GM12878 (cell line): ENCODE measurements at regions not wholly inside any gene's neighbourhood (a gene's known extent, or its start where the extent isn't known, plus 50 kb on each side); places are given as distances from the start of the nearest gene placed in this dataset.

Source experiments
- ATAC-seq: fragments of 200-7000 bp; cut with Tn5 transposase; 3 replicates; pipeline ENCODE4 v1.9.1; 2020; ENCODE audit warnings: mild to moderate bottlenecking, moderate library complexity
- BruUV-seq: library from RNA; stranded (reverse); fragments of 400-500 nt; replicated peaks from 2 replicates; lab custom pipeline; 2021; lab: Mats Ljungman, UMichigan
- CTCF ChIA-PET: fragments of 300-600 bp; sonication (Branson Sonifier 250); formaldehyde crosslinking; extraction: SDS; loops from one replicate; lab custom pipeline; 2021; ENCODE audit warnings: inconsistent platforms; lab: Yijun Ruan, JAX
- POLR2A ChIA-PET: fragments of 350-600 bp; formaldehyde crosslinking; extraction: SDS; loops from one replicate; lab custom pipeline; 2021; ENCODE audit warnings: inconsistent platforms; lab: Charles Lee
- RAD21 ChIA-PET: fragments of 300-600 bp; sonication (Branson Sonifier 250); formaldehyde crosslinking; loops from one replicate; lab custom pipeline; 2023; ENCODE audit warnings: antibody characterized with exemption; ENCODE audit not compliant: unreplicated experiment; lab: Charles Lee
- SMC1A ChIA-PET: fragments of 300-600 bp; sonication (Branson Sonifier 250); formaldehyde crosslinking; loops from one replicate; lab custom pipeline; 2023; ENCODE audit not compliant: unreplicated experiment, uncharacterized antibody; lab: Charles Lee
- DNase-seq: peaks from one replicate; pipeline ENCODE4 v3.0.0-alpha.2; 2011; ENCODE audit warnings: low read depth, low spot score
- FAIRE-seq: peaks from 3 replicates; lab custom pipeline; 2011; peaks lifted over from hg19 to GRCh38; lab: Jason Lieb, UNC
- H2AFZ ChIP-seq: 2 replicates; pipeline ENCODE4 v1.6.0; 2011; ENCODE audit warnings: low read depth, low read length, control low read depth; ENCODE audit not compliant: control insufficient read depth
- H3K27ac ChIP-seq: 2 replicates; pipeline ENCODE4 v1.5.1; 2011; ENCODE audit warnings: control low read depth; ENCODE audit not compliant: control insufficient read depth, insufficient read depth
- H3K27me3 ChIP-seq, 2 experiments: replicated peaks in 1 of 2; 2 replicates each; pipeline versions ENCODE4 v1.6.0 to v1.6.1; 2011; ENCODE audit warnings: low read length in 1 of 2; ENCODE audit not compliant: control insufficient read depth in 2 of 2, insufficient read depth in 2 of 2
- H3K36me3 ChIP-seq, 2 experiments: 2 replicates each; pipeline ENCODE4 v1.5.1; 2011; ENCODE audit warnings: low read length in 1 of 2; ENCODE audit not compliant: control insufficient read depth in 2 of 2, insufficient read depth in 2 of 2
- H3K4me1 ChIP-seq: 2 replicates; pipeline ENCODE4 v1.6.1; 2011; ENCODE audit warnings: mild to moderate bottlenecking, low read length, moderate library complexity, mixed read lengths; ENCODE audit not compliant: control insufficient read depth, insufficient read depth
- H3K4me2 ChIP-seq: 2 replicates; pipeline ENCODE4 v1.6.0; 2011; ENCODE audit warnings: control low read depth; ENCODE audit not compliant: control insufficient read depth, insufficient read depth
- H3K4me3 ChIP-seq: fragments of 200-600 bp; sonication (generic); 2 replicates; pipeline ENCODE4 v1.5.1; 2016
- H3K79me2 ChIP-seq: 2 replicates; pipeline ENCODE4 v1.6.0; 2011; ENCODE audit warnings: low read length; ENCODE audit not compliant: control insufficient read depth, insufficient read depth
- H3K9ac ChIP-seq: 2 replicates; pipeline ENCODE4 v1.8.0; 2011; ENCODE audit warnings: low read length, control low read depth, mixed read lengths; ENCODE audit not compliant: control insufficient read depth, insufficient read depth
- H3K9me3 ChIP-seq: replicated peaks from 3 replicates; pipeline ENCODE4 v1.5.1; 2011; ENCODE audit warnings: mild to moderate bottlenecking, low read length; ENCODE audit not compliant: control insufficient read depth, insufficient read depth
- H4K20me1 ChIP-seq: 2 replicates; pipeline ENCODE4 v1.6.0; 2011; ENCODE audit not compliant: control insufficient read depth, insufficient read depth
- ASH2L ChIP-seq: fragments of 300-600, 200-600 bp; sonication (generic); IDR thresholded peaks from 2 replicates; pipeline ENCODE4 v1.6.1; 2017; ENCODE audit warnings: low read depth, mild to moderate bottlenecking, borderline replicate concordance
- CHD1 ChIP-seq: IDR thresholded peaks from 2 replicates; pipeline ENCODE4 v1.6.1; 2012; ENCODE audit warnings: low read depth, low read length, improper control_type of control experiment
- CREB1 ChIP-seq: IDR thresholded peaks from 2 replicates; pipeline ENCODE4 v1.6.1; 2012; ENCODE audit warnings: low read depth, mild to moderate bottlenecking, inconsistent platforms
- DPF2 ChIP-seq: fragments of 450-650 bp; IDR thresholded peaks from 2 replicates; pipeline ENCODE4 v1.6.1; 2017; ENCODE audit warnings: mild to moderate bottlenecking
- IRF4 ChIP-seq: IDR thresholded peaks from 2 replicates; pipeline ENCODE4 v1.6.1; 2011; ENCODE audit warnings: low read depth, low read length
- MEF2A ChIP-seq: IDR thresholded peaks from 2 replicates; pipeline ENCODE4 v1.6.1; 2011; ENCODE audit warnings: low read depth, mild to moderate bottlenecking, low read length, moderate library complexity; ENCODE audit not compliant: insufficient read depth
- MYB ChIP-seq: fragments of 150-350 bp; IDR thresholded peaks from 2 replicates; pipeline ENCODE4 v1.6.1; 2014; ENCODE audit warnings: mild to moderate bottlenecking, low read depth, low read length, borderline replicate concordance
- MYC ChIP-seq: IDR thresholded peaks from 2 replicates; pipeline ENCODE4 v1.6.1; 2011; ENCODE audit warnings: mild to moderate bottlenecking, low read length, moderate library complexity, inconsistent platforms; ENCODE audit not compliant: insufficient read depth, insufficient replicate concordance, insufficient read length, severe bottlenecking
- POLR2AphosphoS2 ChIP-seq: IDR thresholded peaks from 2 replicates; pipeline ENCODE4 v1.6.1; 2011; ENCODE audit warnings: low read depth, mild to moderate bottlenecking, low read length, improper control_type of control experiment, moderate library complexity
- POLR2AphosphoS5 ChIP-seq: IDR thresholded peaks from 2 replicates; pipeline ENCODE4 v1.6.1; 2011; ENCODE audit warnings: mild to moderate bottlenecking, low read length, inconsistent platforms
- TCF12 ChIP-seq: IDR thresholded peaks from 2 replicates; pipeline ENCODE4 v1.6.1; 2011; ENCODE audit warnings: low read depth, mild to moderate bottlenecking, low read length
- ZZZ3 ChIP-seq: IDR thresholded peaks from 2 replicates; pipeline ENCODE4 v1.6.1; 2011; ENCODE audit warnings: low read depth; ENCODE audit not compliant: control insufficient read depth, insufficient read length
- WGBS: methylation state at CpG from one replicate; pipeline ENCODE4 v1.1.6; 2016; ENCODE audit warnings: low lambda C conversion rate; ENCODE audit not compliant: insufficient replicate concordance, insufficient coverage; ENCODE audit errors: missing lambda C conversion rate; 5-methylcytosine and 5-hydroxymethylcytosine counted together
- in situ Hi-C: fragments of 300-500 bp; cut with MboI; formaldehyde crosslinking; loops from 9 replicates; pipeline ENCODE4 v1.14.3; 2018; ENCODE audit warnings: mixed read lengths
- intact Hi-C: fragments of 100-400 bp; cut with micrococcal nuclease; formaldehyde crosslinking; loops from one replicate; pipeline ENCODE4 v1.14.2; 2022; ENCODE audit not compliant: unreplicated experiment
- TF ChIP-seq, protein P1 (sequence below): fragments of 450-650 bp; IDR thresholded peaks from 2 replicates; pipeline ENCODE4 v1.6.1; 2018; ENCODE audit warnings: mild to moderate bottlenecking, low read depth, moderate library complexity; ENCODE audit not compliant: partially characterized antibody
- TF ChIP-seq, protein P2 (sequence below): IDR thresholded peaks from 2 replicates; pipeline ENCODE4 v1.6.1; 2012; ENCODE audit warnings: low read depth, low read length, improper control_type of control experiment
- TF ChIP-seq, protein P3 (sequence below): fragments of 150-350 bp; IDR thresholded peaks from 2 replicates; pipeline ENCODE4 v1.6.1; 2014; ENCODE audit warnings: mild to moderate bottlenecking, low read depth, low read length

DNA sequence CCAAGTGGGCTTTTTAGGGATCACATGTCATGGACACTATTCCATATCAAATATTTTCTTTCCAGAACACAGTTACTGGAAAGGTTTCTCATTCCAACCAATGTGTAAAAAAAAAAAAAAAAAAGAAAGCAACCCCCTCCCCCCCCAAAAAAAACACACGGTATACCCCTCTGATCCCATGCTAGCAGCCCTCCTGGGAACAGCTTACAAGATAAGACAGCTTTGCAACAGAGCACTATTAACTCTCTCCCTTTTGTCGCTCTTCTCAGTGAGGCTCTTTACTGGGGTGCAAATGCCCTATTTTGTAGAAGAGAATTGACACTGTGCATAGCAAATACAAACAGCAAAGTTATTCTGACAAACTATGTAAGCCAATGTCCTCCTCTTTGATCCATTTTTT is 161.2 kb downstream of the NTMT2 start:
- Histone ChIP-seq H4K20me1 (no peaks in the 10 kb centered on the region), H3K27ac (no peak overlapping the region), H3K4me1 (no peaks in the 10 kb centered on the region), H3K79me2 (no peaks in the 10 kb centered on the region), H3K9me3 (no peaks in the 10 kb centered on the region; the same call in 2 of the 3 replicates), H3K9ac (no peak overlapping the region), H3K36me3 (no peaks in the 10 kb centered on the region), H3K27me3 (no peaks in the 10 kb centered on the region), H3K4me3 (no peak overlapping the region), H3K4me2 (no peak overlapping the region), H2AFZ (no peak overlapping the region)
- no TSS peak for BruUV-seq
- DNase-seq (no peak), ATAC-seq (no peak), FAIRE-seq (no peak)
- TF ChIP-seq TCF12 (no peak), DPF2 (no peak), IRF4 (no peak), MYB (no peak), ZZZ3 (no peak), MEF2A (no peak), POLR2AphosphoS5 (no peak), MYC (no peak), CHD1 (no peak), ASH2L (no peak), POLR2AphosphoS2 (no peak), CREB1 (no peak)
- TF ChIP-seq, protein P1, sequence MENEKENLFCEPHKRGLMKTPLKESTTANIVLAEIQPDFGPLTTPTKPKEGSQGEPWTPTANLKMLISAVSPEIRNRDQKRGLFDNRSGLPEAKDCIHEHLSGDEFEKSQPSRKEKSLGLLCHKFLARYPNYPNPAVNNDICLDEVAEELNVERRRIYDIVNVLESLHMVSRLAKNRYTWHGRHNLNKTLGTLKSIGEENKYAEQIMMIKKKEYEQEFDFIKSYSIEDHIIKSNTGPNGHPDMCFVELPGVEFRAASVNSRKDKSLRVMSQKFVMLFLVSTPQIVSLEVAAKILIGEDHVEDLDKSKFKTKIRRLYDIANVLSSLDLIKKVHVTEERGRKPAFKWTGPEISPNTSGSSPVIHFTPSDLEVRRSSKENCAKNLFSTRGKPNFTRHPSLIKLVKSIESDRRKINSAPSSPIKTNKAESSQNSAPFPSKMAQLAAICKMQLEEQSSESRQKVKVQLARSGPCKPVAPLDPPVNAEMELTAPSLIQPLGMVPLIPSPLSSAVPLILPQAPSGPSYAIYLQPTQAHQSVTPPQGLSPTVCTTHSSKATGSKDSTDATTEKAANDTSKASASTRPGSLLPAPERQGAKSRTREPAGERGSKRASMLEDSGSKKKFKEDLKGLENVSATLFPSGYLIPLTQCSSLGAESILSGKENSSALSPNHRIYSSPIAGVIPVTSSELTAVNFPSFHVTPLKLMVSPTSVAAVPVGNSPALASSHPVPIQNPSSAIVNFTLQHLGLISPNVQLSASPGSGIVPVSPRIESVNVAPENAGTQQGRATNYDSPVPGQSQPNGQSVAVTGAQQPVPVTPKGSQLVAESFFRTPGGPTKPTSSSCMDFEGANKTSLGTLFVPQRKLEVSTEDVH = no peak
- TF ChIP-seq, protein P2, sequence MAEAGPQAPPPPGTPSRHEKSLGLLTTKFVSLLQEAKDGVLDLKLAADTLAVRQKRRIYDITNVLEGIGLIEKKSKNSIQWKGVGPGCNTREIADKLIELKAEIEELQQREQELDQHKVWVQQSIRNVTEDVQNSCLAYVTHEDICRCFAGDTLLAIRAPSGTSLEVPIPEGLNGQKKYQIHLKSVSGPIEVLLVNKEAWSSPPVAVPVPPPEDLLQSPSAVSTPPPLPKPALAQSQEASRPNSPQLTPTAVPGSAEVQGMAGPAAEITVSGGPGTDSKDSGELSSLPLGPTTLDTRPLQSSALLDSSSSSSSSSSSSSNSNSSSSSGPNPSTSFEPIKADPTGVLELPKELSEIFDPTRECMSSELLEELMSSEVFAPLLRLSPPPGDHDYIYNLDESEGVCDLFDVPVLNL = no peak
- TF ChIP-seq, protein P3, sequence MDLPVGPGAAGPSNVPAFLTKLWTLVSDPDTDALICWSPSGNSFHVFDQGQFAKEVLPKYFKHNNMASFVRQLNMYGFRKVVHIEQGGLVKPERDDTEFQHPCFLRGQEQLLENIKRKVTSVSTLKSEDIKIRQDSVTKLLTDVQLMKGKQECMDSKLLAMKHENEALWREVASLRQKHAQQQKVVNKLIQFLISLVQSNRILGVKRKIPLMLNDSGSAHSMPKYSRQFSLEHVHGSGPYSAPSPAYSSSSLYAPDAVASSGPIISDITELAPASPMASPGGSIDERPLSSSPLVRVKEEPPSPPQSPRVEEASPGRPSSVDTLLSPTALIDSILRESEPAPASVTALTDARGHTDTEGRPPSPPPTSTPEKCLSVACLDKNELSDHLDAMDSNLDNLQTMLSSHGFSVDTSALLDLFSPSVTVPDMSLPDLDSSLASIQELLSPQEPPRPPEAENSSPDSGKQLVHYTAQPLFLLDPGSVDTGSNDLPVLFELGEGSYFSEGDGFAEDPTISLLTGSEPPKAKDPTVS = no peak
- ChIA-PET RAD21 (interaction anchor here (1.7 kb wide), 2 partner anchors 13 to 26 kb away, joined by 3 to 5 read pairs; no protein-coding TSS in a partner anchor), POLR2A (no interaction called here), SMC1A (interaction anchor here (0.9 to 2.4 kb wide), 5 partner anchors 9 to 39 kb away, joined by 3 to 6 read pairs (median 4); no protein-coding TSS in a partner anchor), CTCF (interaction anchor here (0.8 kb wide), 1 partner anchor 9 kb away, joined by 3 read pairs; no protein-coding TSS in a partner anchor)
- in situ Hi-C loops (no loop called here), intact Hi-C loops (no loop called here)
- WGBS = 100% methylated on average over 1 of the region's 2 CpGs
